H9 (cell line): ENCODE measurements at regions not wholly inside any gene's neighbourhood (a gene's known extent, or its start where the extent isn't known, plus 50 kb on each side); places are given as distances from the start of the nearest gene placed in this dataset.

Source experiments
- DNase-seq: peaks from one replicate; pipeline ENCODE4 v3.0.0-alpha.2; 2017
- H2AFZ ChIP-seq: one replicate; pipeline ENCODE4 v1.6.1; 2013; ENCODE audit warnings: mild to moderate bottlenecking, low read length, control low read depth, moderate library complexity
- H2AK5ac ChIP-seq: 2 replicates; pipeline ENCODE4 v1.6.1; 2013; ENCODE audit warnings: low read length, control low read depth, mixed read lengths; ENCODE audit not compliant: insufficient read length
- H2BK120ac ChIP-seq: one replicate; pipeline ENCODE4 v1.6.1; 2013; ENCODE audit warnings: low read depth, mild to moderate bottlenecking, low read length, control low read depth, inconsistent platforms; ENCODE audit not compliant: poor library complexity, severe bottlenecking
- H2BK12ac ChIP-seq: 2 replicates; pipeline ENCODE4 v1.6.1; 2013; ENCODE audit warnings: low read length, control low read depth, mixed read lengths, low read depth; ENCODE audit not compliant: insufficient read length
- H2BK15ac ChIP-seq: 2 replicates; pipeline ENCODE4 v1.6.1; 2013; ENCODE audit warnings: low read depth, low read length, control low read depth
- H2BK20ac ChIP-seq: one replicate; pipeline ENCODE4 v1.6.1; 2013; ENCODE audit warnings: low read depth, mild to moderate bottlenecking, low read length, control low read depth, inconsistent platforms; ENCODE audit not compliant: poor library complexity, severe bottlenecking
- H2BK5ac ChIP-seq: 2 replicates; pipeline ENCODE4 v1.6.1; 2013; ENCODE audit warnings: low read length, control low read depth, mixed read lengths; ENCODE audit not compliant: insufficient read length
- H3K14ac ChIP-seq: 2 replicates; pipeline ENCODE4 v1.6.1; 2013; ENCODE audit warnings: low read length, control low read depth; ENCODE audit not compliant: insufficient read depth
- H3K18ac ChIP-seq: 2 replicates; pipeline ENCODE4 v1.6.1; 2013; ENCODE audit warnings: low read depth, mild to moderate bottlenecking, mixed read lengths, low read length, control low read depth; ENCODE audit not compliant: insufficient read length
- H3K23ac ChIP-seq: 2 replicates; pipeline ENCODE4 v1.6.1; 2013; ENCODE audit warnings: low read length, control low read depth, mixed read lengths, low read depth; ENCODE audit not compliant: insufficient read length
- H3K23me2 ChIP-seq: 2 replicates; pipeline ENCODE4 v1.6.1; 2013; ENCODE audit warnings: low read depth, mild to moderate bottlenecking, mixed read lengths, low read length, control low read depth; ENCODE audit not compliant: insufficient read length, poor library complexity, severe bottlenecking
- H3K27ac ChIP-seq: 2 replicates; pipeline ENCODE4 v1.5.1; 2013; ENCODE audit warnings: low read length, control low read depth, mixed read lengths, low read depth; ENCODE audit not compliant: insufficient read length
- H3K27me3 ChIP-seq: 2 replicates; pipeline ENCODE4 v1.6.1; 2013; ENCODE audit warnings: low read length, control low read depth, inconsistent platforms; ENCODE audit not compliant: insufficient read depth
- H3K4ac ChIP-seq: 2 replicates; pipeline ENCODE4 v1.6.1; 2013; ENCODE audit warnings: low read depth, mild to moderate bottlenecking, control low read depth, inconsistent platforms, low read length, moderate library complexity
- H3K4me1 ChIP-seq: 2 replicates; pipeline ENCODE4 v1.6.1; 2013; ENCODE audit warnings: low read length, control low read depth, inconsistent platforms; ENCODE audit not compliant: insufficient read depth
- H3K4me2 ChIP-seq: 2 replicates; pipeline ENCODE4 v1.6.1; 2013; ENCODE audit warnings: low read length, control low read depth, mixed read lengths; ENCODE audit not compliant: insufficient read length, insufficient read depth
- H3K56ac ChIP-seq: 2 replicates; pipeline ENCODE4 v1.6.1; 2013; ENCODE audit warnings: low read depth, mild to moderate bottlenecking, mixed read lengths, low read length, control low read depth; ENCODE audit not compliant: insufficient read length
- H3K79me1 ChIP-seq: 2 replicates; pipeline ENCODE4 v1.6.1; 2013; ENCODE audit warnings: low read depth, mild to moderate bottlenecking, moderate library complexity, low read length, control low read depth, inconsistent platforms; ENCODE audit not compliant: insufficient read depth, poor library complexity, severe bottlenecking
- H3K79me2 ChIP-seq: 2 replicates; pipeline ENCODE4 v1.6.1; 2013; ENCODE audit warnings: low read length, control low read depth, inconsistent platforms; ENCODE audit not compliant: insufficient read depth
- H3K9ac ChIP-seq: 2 replicates; pipeline ENCODE4 v1.6.1; 2013; ENCODE audit warnings: low read length, control low read depth, mixed read lengths; ENCODE audit not compliant: insufficient read length; ENCODE audit errors: extremely low read depth
- H3K9me3 ChIP-seq: one replicate; pipeline ENCODE4 v1.6.1; 2013; ENCODE audit warnings: low read depth, low read length, inconsistent platforms; ENCODE audit not compliant: control insufficient read depth
- H3T11ph ChIP-seq: one replicate; pipeline ENCODE4 v1.6.1; 2013; ENCODE audit warnings: mild to moderate bottlenecking, low read length, control low read depth, inconsistent platforms
- H4K20me1 ChIP-seq: one replicate; pipeline ENCODE4 v1.6.1; 2013; ENCODE audit not compliant: control insufficient read depth, insufficient read length, insufficient read depth
- H4K5ac ChIP-seq: 2 replicates; pipeline ENCODE4 v1.6.1; 2013; ENCODE audit warnings: low read depth, mild to moderate bottlenecking, mixed read lengths, low read length, control low read depth; ENCODE audit not compliant: insufficient read length
- H4K8ac ChIP-seq: replicated peaks from 2 replicates; pipeline ENCODE4 v1.6.1; 2013; ENCODE audit warnings: low read length, control low read depth, mixed read lengths, low read depth; ENCODE audit not compliant: insufficient read length
- H4K91ac ChIP-seq: 2 replicates; pipeline ENCODE4 v1.6.1; 2013; ENCODE audit warnings: low read depth, mild to moderate bottlenecking, moderate library complexity, mixed read lengths, low read length, control low read depth; ENCODE audit not compliant: insufficient read length
- H3K27ac Mint-ChIP-seq, 3 experiments: 2 replicates in 2 of 3; 3 replicates in 1 of 3; pipeline ENCODE4 v1.8.0; 2020 to 2021; ENCODE audit warnings: mixed read lengths in 3 of 3, mild to moderate bottlenecking in 1 of 3, moderate library complexity in 1 of 3
- H3K27me3 Mint-ChIP-seq: 2 replicates; pipeline ENCODE4 v1.8.0; 2021; ENCODE audit warnings: low read depth, mild to moderate bottlenecking, moderate library complexity, mixed read lengths
- H3K36me3 Mint-ChIP-seq, 3 experiments: 2 replicates in 2 of 3; 3 replicates in 1 of 3; pipeline ENCODE4 v1.8.0; 2020 to 2021; ENCODE audit warnings: low read depth in 3 of 3, mixed read lengths in 3 of 3; ENCODE audit not compliant: insufficient read depth in 1 of 3
- H3K4me1 Mint-ChIP-seq, 2 experiments: 2 replicates each; pipeline ENCODE4 v1.8.0; 2020; ENCODE audit warnings: mixed read lengths in 2 of 2
- H3K4me3 Mint-ChIP-seq, 2 experiments: 2 replicates in 1 of 2; 3 replicates in 1 of 2; pipeline ENCODE4 v1.8.0; 2020 to 2021; ENCODE audit warnings: mild to moderate bottlenecking in 2 of 2, mixed read lengths in 2 of 2, moderate library complexity in 1 of 2
- H3K9me3 Mint-ChIP-seq, 2 experiments: 2 replicates in 1 of 2; 3 replicates in 1 of 2; pipeline ENCODE4 v1.8.0; 2020; ENCODE audit warnings: mild to moderate bottlenecking in 2 of 2, mixed read lengths in 2 of 2, moderate library complexity in 1 of 2
- CTCF ChIP-seq: fragments of 200-600 bp; sonication (generic); conservative IDR thresholded peaks from 3 replicates; pipeline ENCODE4 v1.8.0; 2021; ENCODE audit warnings: antibody characterized with exemption, mild to moderate bottlenecking
- WGBS: extraction: QIAGEN DNeasy Blood & Tissue Kit; methylation state at CpG from one replicate; pipeline ENCODE4 v1.1.7; 2013; ENCODE audit warnings: missing lambda C conversion rate, low lambda C conversion rate, mixed read lengths; ENCODE audit not compliant: insufficient read length; ENCODE audit errors: extremely low coverage; 5-methylcytosine and 5-hydroxymethylcytosine counted together

DNA sequence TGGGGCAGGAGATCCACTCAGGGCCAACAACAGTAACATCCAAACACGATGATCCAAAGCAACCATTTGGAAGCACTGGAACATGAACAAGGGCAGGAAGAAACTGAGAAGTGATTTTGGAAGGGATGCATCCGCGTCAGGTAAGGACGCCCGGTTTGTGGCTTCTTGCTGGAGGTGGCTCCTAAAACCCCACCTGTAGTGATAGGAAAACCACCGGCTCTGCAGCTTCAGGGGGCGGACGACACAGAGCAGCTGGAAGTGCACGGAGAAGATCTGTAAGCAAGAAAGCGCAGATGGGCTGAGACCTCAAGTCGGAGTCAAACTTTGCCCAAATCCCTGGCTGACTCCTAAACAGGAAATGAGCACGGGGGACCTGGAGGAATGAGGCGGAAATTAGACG is 1066.1 kb downstream of the BRD1 start:
- no peak overlapping the region for H2BK12ac ChIP-seq
- Mint-ChIP-seq H3K4me1 (no peaks in the 10 kb centered on the region), H3K9me3 (peaks cover 8 to 13% of the 10 kb centered on the region in 2 experiments; a peak in 4 of 5 replicates), H3K4me3 (no peak overlapping the region), H3K27ac (no peak overlapping the region), H3K36me3 (no peaks in the 10 kb centered on the region; a peak in 3 of 7 replicates), H3K27me3 (peaks cover 3% of the 10 kb centered on the region)
- no peak overlapping the region for H3T11ph ChIP-seq
- no peak overlapping the region for H3K18ac ChIP-seq
- DNase-seq, result peak; percentile 10
- H3K14ac ChIP-seq, result no peak overlapping the region
- no peaks in the 10 kb centered on the region for H3K27me3 ChIP-seq
- no peak overlapping the region for H3K4ac ChIP-seq
- no peaks in the 10 kb centered on the region for H3K9me3 ChIP-seq
- H3K23me2 ChIP-seq, result no peaks in the 10 kb centered on the region
- no peak overlapping the region for H2BK5ac ChIP-seq
- H3K4me2 ChIP-seq, result no peak overlapping the region
- no peak overlapping the region for H4K5ac ChIP-seq
- no peaks in the 10 kb centered on the region for H3K79me1 ChIP-seq
- no peak overlapping the region for H2BK20ac ChIP-seq
- H2AFZ ChIP-seq, result no peak overlapping the region
- no peaks in the 10 kb centered on the region for H3K4me1 ChIP-seq
- H2BK15ac ChIP-seq, result no peak overlapping the region
- no peak overlapping the region for H3K23ac ChIP-seq
- no peak overlapping the region for H4K91ac ChIP-seq
- TF ChIP-seq CTCF, result no peak
- no peak overlapping the region for H3K56ac ChIP-seq
- H2BK120ac ChIP-seq, result no peak overlapping the region
- no peak overlapping the region for H3K9ac ChIP-seq
- H3K27ac ChIP-seq, result no peak overlapping the region
- no CpG with 5 or more reads among the region's 14 CpGs for WGBS
- no peaks in the 10 kb centered on the region for H3K79me2 ChIP-seq
- no peak overlapping the region for H4K8ac ChIP-seq
- no peaks in the 10 kb centered on the region for H4K20me1 ChIP-seq
- H2AK5ac ChIP-seq, result no peak overlapping the region
